ENCODE measurements at regions not wholly inside any gene's neighbourhood (a gene's known extent, or its start where the extent isn't known, plus 50 kb on each side); places are given as distances from the start of the nearest gene placed in this dataset.

DNA sequence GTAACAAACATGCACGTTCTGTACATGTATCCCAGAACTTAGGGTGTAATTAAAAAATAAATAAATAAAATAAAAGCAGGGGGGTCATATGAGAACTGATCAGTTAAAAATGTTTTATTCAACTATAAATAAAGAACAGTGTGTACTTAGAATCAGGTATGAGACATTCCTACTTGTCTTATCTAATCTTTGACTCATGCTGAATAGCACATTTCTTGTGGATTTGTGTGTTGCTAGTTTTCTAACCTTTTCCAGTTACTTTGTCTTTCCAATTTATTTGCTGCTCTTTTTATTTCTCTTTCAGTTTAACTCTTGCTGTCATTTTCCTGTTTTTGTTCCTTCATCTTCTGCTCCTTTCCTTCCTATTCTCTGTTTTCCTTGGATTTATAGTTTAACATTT, 1917.1 kb upstream of the CDH6 start:
- no peak for TF ChIP-seq POLR2AphosphoS5 (IDR thresholded peaks at IDR 0.05)
- no peak for TF ChIP-seq CTCF (IDR thresholded peaks at IDR 0.05)
- TF ChIP-seq POLR2A (IDR thresholded peaks at IDR 0.05): no peak
